ENCODE measurements at regions not wholly inside any gene's neighbourhood (a gene's known extent, or its start where the extent isn't known, plus 50 kb on each side); places are given as distances from the start of the nearest gene placed in this dataset.

DNA sequence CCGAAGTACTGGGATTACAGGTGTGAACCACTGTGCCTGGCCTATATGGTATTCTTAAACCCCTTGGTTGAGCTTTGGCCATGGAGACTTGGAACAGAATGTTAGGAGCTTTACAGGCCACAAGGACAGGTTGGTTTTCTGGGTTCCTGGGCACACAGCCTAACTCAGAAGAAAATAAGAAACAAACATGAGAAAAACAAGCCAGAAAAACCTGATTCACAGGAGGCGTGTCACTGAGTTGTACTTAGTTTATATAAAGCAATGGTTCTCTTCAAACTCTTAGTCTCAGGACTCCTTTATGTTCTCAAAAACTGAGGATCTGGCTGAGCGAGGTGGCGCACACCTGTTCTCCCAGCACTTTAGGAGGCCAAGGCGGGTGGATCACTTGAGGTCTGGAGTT lies 125.1 kb upstream of the SPATA13 start:
- 74 to 89% methylated on average over 5 of the region's 5 CpGs for WGBS, 2 donors
- TF ChIP-seq, protein P1, sequence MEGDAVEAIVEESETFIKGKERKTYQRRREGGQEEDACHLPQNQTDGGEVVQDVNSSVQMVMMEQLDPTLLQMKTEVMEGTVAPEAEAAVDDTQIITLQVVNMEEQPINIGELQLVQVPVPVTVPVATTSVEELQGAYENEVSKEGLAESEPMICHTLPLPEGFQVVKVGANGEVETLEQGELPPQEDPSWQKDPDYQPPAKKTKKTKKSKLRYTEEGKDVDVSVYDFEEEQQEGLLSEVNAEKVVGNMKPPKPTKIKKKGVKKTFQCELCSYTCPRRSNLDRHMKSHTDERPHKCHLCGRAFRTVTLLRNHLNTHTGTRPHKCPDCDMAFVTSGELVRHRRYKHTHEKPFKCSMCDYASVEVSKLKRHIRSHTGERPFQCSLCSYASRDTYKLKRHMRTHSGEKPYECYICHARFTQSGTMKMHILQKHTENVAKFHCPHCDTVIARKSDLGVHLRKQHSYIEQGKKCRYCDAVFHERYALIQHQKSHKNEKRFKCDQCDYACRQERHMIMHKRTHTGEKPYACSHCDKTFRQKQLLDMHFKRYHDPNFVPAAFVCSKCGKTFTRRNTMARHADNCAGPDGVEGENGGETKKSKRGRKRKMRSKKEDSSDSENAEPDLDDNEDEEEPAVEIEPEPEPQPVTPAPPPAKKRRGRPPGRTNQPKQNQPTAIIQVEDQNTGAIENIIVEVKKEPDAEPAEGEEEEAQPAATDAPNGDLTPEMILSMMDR (IDR thresholded peaks at IDR 0.05; ENCODE audit: control extremely low read depth, extremely low read depth), result no peak
- no peaks in the 10 kb centered on the region for H3K36me3 ChIP-seq (ENCODE audit: control insufficient read depth in 4 of 4, insufficient read depth in 4 of 4, low read length in 4 of 4)
- peaks cover 4 to 46% (median 10%) of the 10 kb centered on the region in 5 donors for H3K4me1 ChIP-seq (ENCODE audit: control insufficient read depth in 5 of 5, insufficient read depth in 5 of 5, low read length in 5 of 5)
- ATAC-seq (ENCODE audit: insufficient read depth, low FRiP score) (no peak), DNase-seq (no peak)
- no peak overlapping the region for H3K9ac ChIP-seq (ENCODE audit: insufficient read depth in 1 of 2, low read length in 2 of 2)
- H3K9me3 ChIP-seq (ENCODE audit: control insufficient read depth in 4 of 4, insufficient read depth in 3 of 4, low read length in 3 of 4), result no peaks in the 10 kb centered on the region
- H3K27me3 ChIP-seq (ENCODE audit: control insufficient read depth in 3 of 3, insufficient read depth in 3 of 3, low read length in 2 of 3), result no peaks in the 10 kb centered on the region
- no peak overlapping the region for H3K27ac ChIP-seq (ENCODE audit: low read depth in 1 of 2, low read length in 1 of 2)
- no peak overlapping the region for H3K4me3 ChIP-seq

DNA sequence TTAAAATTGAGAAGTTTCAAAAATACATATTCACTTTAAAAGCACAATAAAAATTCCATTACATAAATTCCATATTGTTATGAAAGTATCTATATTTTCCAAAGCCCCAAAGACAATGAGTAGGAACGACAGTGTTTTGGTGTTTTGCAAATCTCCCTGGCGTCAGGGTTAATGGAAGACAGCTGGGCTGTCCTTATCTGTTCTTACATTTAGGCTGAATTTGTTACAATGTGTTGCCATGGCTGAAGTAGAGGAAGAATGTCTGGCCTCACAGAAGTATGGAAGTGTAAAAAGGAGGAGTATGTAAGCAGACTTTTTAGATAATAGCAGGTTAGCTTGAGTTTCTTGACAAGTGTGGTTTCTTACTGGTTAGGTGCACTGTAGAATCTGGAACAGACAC lies 124.4 kb upstream of the SPATA13 start:
- H3K9ac ChIP-seq (ENCODE audit: insufficient read depth in 1 of 2, low read length in 2 of 2), result no peak overlapping the region
- no peak overlapping the region for H3K27ac ChIP-seq (ENCODE audit: low read depth in 1 of 2, low read length in 1 of 2)
- no peaks in the 10 kb centered on the region for H3K36me3 ChIP-seq (ENCODE audit: control insufficient read depth in 4 of 4, insufficient read depth in 4 of 4, low read length in 4 of 4)
- H3K9me3 ChIP-seq (ENCODE audit: control insufficient read depth in 4 of 4, insufficient read depth in 3 of 4, low read length in 3 of 4), result no peaks in the 10 kb centered on the region
- peaks cover 2 to 46% (median 10%) of the 10 kb centered on the region in 5 donors for H3K4me1 ChIP-seq (ENCODE audit: control insufficient read depth in 5 of 5, insufficient read depth in 5 of 5, low read length in 5 of 5)
- peak; percentile 76 to 91 (median 89) for DNase-seq
- TF ChIP-seq, protein P1 (IDR thresholded peaks at IDR 0.05; ENCODE audit: control extremely low read depth, extremely low read depth), result no peak
- H3K4me3 ChIP-seq, result no peak overlapping the region
- no peak for ATAC-seq (ENCODE audit: insufficient read depth, low FRiP score)
- 78 to 83% methylated on average over 2 of the region's 2 CpGs for WGBS, 2 donors
- no peaks in the 10 kb centered on the region for H3K27me3 ChIP-seq (ENCODE audit: control insufficient read depth in 3 of 3, insufficient read depth in 3 of 3, low read length in 2 of 3)

DNA sequence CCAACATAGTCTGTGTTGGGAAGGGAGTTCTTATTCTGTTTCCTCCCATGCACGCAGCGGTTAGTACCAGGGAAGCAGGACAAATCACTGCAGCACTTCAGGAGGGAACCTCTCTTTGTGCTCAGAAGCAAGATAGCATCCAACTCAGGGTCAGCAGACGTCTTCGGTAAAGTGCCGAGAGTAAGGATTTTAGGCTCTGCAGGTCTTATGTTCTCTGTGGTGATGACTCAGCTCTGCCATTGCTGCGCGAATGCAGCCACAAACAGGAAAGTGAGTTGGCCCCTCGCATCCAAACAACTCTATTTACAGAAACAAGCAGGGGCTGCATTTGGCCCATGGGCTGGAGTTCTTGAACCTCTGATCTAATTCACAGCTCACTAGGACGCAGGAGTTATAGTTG lies 122.1 kb upstream of the SPATA13 start:
- Histone ChIP-seq H3K27ac (ENCODE audit: low read depth in 1 of 2, low read length in 1 of 2) (no peak overlapping the region), H3K9ac (ENCODE audit: insufficient read depth in 1 of 2, low read length in 2 of 2) (no peak overlapping the region), H3K36me3 (ENCODE audit: control insufficient read depth in 4 of 4, insufficient read depth in 4 of 4, low read length in 4 of 4) (no peaks in the 10 kb centered on the region), H3K4me3 (no peak overlapping the region), H3K9me3 (ENCODE audit: control insufficient read depth in 4 of 4, insufficient read depth in 3 of 4, low read length in 3 of 4) (no peaks in the 10 kb centered on the region), H3K4me1 (ENCODE audit: control insufficient read depth in 5 of 5, insufficient read depth in 5 of 5, low read length in 5 of 5) (peaks cover 0 to 32% (median 10%) of the 10 kb centered on the region in 5 donors), H3K27me3 (ENCODE audit: control insufficient read depth in 3 of 3, insufficient read depth in 3 of 3, low read length in 2 of 3) (no peaks in the 10 kb centered on the region)
- TF ChIP-seq, protein P1 (IDR thresholded peaks at IDR 0.05; ENCODE audit: control extremely low read depth, extremely low read depth), result no peak
- ATAC-seq (ENCODE audit: insufficient read depth, low FRiP score) (no peak), DNase-seq (no peak)
- 30 to 51% methylated on average over 9 of the region's 9 CpGs for WGBS, 2 donors

DNA sequence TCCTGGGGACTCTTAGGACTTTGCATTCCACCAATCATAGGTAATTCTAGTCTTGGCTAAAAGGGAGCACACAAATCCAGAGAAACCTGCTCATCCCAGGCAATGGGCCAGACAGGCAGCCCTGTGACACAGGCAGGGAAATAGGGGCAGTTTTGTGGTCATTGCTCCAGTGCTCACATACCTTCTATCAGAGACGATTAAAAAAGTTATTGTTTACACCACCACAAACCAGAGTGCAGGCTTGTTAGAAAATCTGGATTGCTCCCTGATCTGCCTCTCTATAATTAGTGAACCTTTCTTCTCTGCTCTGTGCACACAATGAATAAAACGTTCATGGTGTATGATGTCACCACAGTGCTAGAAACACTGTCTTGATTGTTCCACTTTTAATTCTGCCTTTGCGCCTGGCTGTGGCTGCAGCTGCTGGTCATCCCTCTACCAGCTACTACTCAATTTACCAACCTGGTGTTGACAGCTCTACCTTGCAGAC lies 121.6 kb upstream of the SPATA13 start:
- H3K9ac ChIP-seq (ENCODE audit: insufficient read depth in 1 of 2, low read length in 2 of 2), result no peak overlapping the region
- H3K27me3 ChIP-seq (ENCODE audit: control insufficient read depth in 3 of 3, insufficient read depth in 3 of 3, low read length in 2 of 3), result no peaks in the 10 kb centered on the region
- TF ChIP-seq, protein P1 (IDR thresholded peaks at IDR 0.05; ENCODE audit: control extremely low read depth, extremely low read depth), result no peak
- no peak overlapping the region for H3K4me3 ChIP-seq
- no peaks in the 10 kb centered on the region for H3K9me3 ChIP-seq (ENCODE audit: control insufficient read depth in 4 of 4, insufficient read depth in 3 of 4, low read length in 3 of 4)
- no peak for DNase-seq
- ATAC-seq (ENCODE audit: insufficient read depth, low FRiP score), result no peak
- no peak overlapping the region for H3K27ac ChIP-seq (ENCODE audit: low read depth in 1 of 2, low read length in 1 of 2)
- H3K36me3 ChIP-seq (ENCODE audit: control insufficient read depth in 4 of 4, insufficient read depth in 4 of 4, low read length in 4 of 4), result no peaks in the 10 kb centered on the region
- 42 to 57% methylated on average over 3 of the region's 3 CpGs for WGBS, 2 donors
- H3K4me1 ChIP-seq (ENCODE audit: control insufficient read depth in 5 of 5, insufficient read depth in 5 of 5, low read length in 5 of 5), result peaks cover 0 to 27% (median 8%) of the 10 kb centered on the region in 5 donors

Measured in lung (tissue), 11 donors.